Endodermal cell (in vitro differentiated cells): ENCODE measurements at regions not wholly inside any gene's neighbourhood (a gene's known extent, or its start where the extent isn't known, plus 50 kb on each side); places are given as distances from the start of the nearest gene placed in this dataset.

Source experiments
- DNase-seq: peaks from one replicate; pipeline ENCODE4 v3.0.0-alpha.2; 2017
- H3K27ac ChIP-seq: 2 replicates; pipeline ENCODE4 v1.5.1; 2013; ENCODE audit warnings: mild to moderate bottlenecking, low read depth, low read length, moderate library complexity
- H3K27me3 ChIP-seq: 2 replicates; pipeline ENCODE4 v1.6.1; 2013; ENCODE audit warnings: mild to moderate bottlenecking, low read length, moderate library complexity; ENCODE audit not compliant: insufficient read depth, control insufficient read depth, poor library complexity, severe bottlenecking
- H3K36me3 ChIP-seq: 2 replicates; pipeline ENCODE4 v1.7.0; 2013; ENCODE audit warnings: mild to moderate bottlenecking, low read length, moderate library complexity; ENCODE audit not compliant: control insufficient read depth, insufficient read depth
- H3K4me1 ChIP-seq: one replicate; pipeline ENCODE4 v1.7.0; 2013; ENCODE audit warnings: low read length; ENCODE audit not compliant: control insufficient read depth, insufficient read depth
- H3K4me3 ChIP-seq: 2 replicates; pipeline ENCODE4 v1.5.1; 2013; ENCODE audit warnings: mild to moderate bottlenecking, low read length, moderate library complexity
- H3K9ac ChIP-seq: 2 replicates; pipeline ENCODE4 v1.6.1; 2013; ENCODE audit warnings: mild to moderate bottlenecking, low read length, moderate library complexity; ENCODE audit not compliant: poor library complexity, severe bottlenecking; ENCODE audit errors: extremely low read depth
- H3K9me3 ChIP-seq: 2 replicates; pipeline ENCODE4 v1.6.1; 2013; ENCODE audit warnings: mild to moderate bottlenecking, low read length, moderate library complexity; ENCODE audit not compliant: control insufficient read depth
- H3K27ac Mint-ChIP-seq: 2 replicates; pipeline ENCODE4 v1.8.0; 2020; ENCODE audit warnings: mixed read lengths
- H3K27me3 Mint-ChIP-seq: 2 replicates; pipeline ENCODE4 v1.8.0; 2021; ENCODE audit warnings: mild to moderate bottlenecking, mixed read lengths; ENCODE audit not compliant: insufficient read depth
- H3K36me3 Mint-ChIP-seq: 2 replicates; pipeline ENCODE4 v1.8.0; 2020; ENCODE audit warnings: low read depth, mixed read lengths
- H3K4me1 Mint-ChIP-seq: 2 replicates; pipeline ENCODE4 v1.8.0; 2020; ENCODE audit warnings: mixed read lengths
- H3K4me3 Mint-ChIP-seq: 2 replicates; pipeline ENCODE4 v1.8.0; 2020; ENCODE audit warnings: mild to moderate bottlenecking, moderate library complexity, mixed read lengths
- H3K9me3 Mint-ChIP-seq: 2 replicates; pipeline ENCODE4 v1.8.0; 2020; ENCODE audit warnings: mild to moderate bottlenecking, mixed read lengths
- CTCF ChIP-seq: fragments of 200-600 bp; sonication (generic); conservative IDR thresholded peaks from 2 replicates; pipeline ENCODE4 v1.5.0; 2021; ENCODE audit warnings: antibody characterized with exemption, mild to moderate bottlenecking
- WGBS, 2 experiments: methylation state at CpG; one replicate each; pipeline versions ENCODE4 v1.1.5 to v1.1.7; 2013; ENCODE audit warnings: missing lambda C conversion rate in 2 of 2, mixed read lengths in 1 of 2; ENCODE audit not compliant: insufficient coverage in 1 of 2, insufficient read length in 1 of 2; 5-methylcytosine and 5-hydroxymethylcytosine counted together

GRCh38 chr10:84698989-84699388 lies 370.6 kb downstream of the CCSER2 start:
- Histone ChIP-seq H3K4me3 (no peak overlapping the region), H3K27me3 (no peaks in the 10 kb centered on the region), H3K9me3 (no peaks in the 10 kb centered on the region), H3K9ac (no peak overlapping the region), H3K4me1 (no peaks in the 10 kb centered on the region), H3K27ac (no peak overlapping the region), H3K36me3 (no peaks in the 10 kb centered on the region)
- DNase-seq, result no peak
- no peaks in the 10 kb centered on the region for H3K27me3 Mint-ChIP-seq
- H3K9me3 Mint-ChIP-seq, result no peaks in the 10 kb centered on the region
- H3K27ac Mint-ChIP-seq, result no peak overlapping the region
- 90% methylated on average over 1 of the region's 1 CpG; no CpG with 5 or more reads in 1 of the 2 experiments for WGBS, 2 experiments
- no peaks in the 10 kb centered on the region for H3K36me3 Mint-ChIP-seq
- no peak for TF ChIP-seq CTCF
- peaks cover 3% of the 10 kb centered on the region for H3K4me1 Mint-ChIP-seq
- H3K4me3 Mint-ChIP-seq, result no peak overlapping the region

DNA sequence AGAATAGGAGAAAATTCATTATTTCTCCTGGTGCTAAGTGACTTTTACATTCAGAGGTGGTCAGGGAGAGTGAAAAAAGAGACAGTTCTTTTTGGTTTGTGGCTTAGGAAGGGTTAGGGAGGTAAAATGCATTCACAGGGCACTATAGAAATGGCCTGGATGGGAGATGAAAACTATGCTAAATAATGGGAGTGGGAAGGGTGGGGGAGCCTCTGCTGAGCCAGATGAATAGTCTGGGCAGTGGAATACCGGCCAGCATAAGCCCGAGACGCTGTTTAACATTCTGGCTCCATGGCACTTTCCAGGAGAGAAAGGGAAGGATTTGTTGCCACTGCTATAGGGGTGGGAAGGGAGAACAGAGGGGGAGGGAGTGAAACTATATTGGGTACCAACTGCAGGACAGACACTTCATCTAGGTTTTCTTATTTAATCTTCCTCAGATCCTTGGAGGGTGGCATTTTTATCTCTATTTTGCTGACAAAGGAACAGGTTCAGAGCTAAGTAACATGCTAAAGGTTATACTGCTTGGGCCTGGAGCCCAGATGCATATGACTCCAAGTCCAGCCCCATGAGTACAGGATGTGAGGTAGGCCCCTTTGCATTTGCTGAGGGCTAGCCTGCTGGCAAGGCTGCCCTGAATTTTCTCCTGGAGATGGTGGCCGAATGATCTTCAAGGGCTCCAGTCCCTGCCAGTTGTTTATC lies 372.4 kb downstream of the CCSER2 start:
- no peaks in the 10 kb centered on the region for H3K9me3 Mint-ChIP-seq
- H3K4me3 Mint-ChIP-seq, result no peak overlapping the region

DNA sequence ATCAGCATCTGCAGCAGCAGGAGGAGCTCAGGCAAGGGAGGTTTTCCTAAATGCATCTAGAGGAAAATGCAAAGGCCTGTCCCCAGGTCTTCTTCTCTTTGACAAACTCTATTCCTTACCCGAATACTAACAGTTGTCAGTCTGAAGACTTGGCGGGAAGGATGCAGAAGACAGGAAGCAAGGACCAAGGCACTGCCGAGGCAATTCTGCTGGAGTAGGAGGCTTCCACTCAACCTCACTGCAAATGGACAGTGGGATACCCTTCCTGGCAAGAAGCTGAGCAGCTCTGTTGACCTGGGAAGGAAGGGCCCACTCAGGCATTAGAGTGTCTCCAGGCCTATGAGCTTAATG lies 373.0 kb downstream of the CCSER2 start:
- WGBS, 2 experiments, result 78 to 89% methylated on average over 1 to 3 of the region's 3 CpGs
- Mint-ChIP-seq H3K27ac (no peak overlapping the region), H3K36me3 (no peaks in the 10 kb centered on the region), H3K27me3 (no peaks in the 10 kb centered on the region), H3K4me3 (no peak overlapping the region), H3K9me3 (no peaks in the 10 kb centered on the region), H3K4me1 (peaks cover 7% of the 10 kb centered on the region)
- no peaks in the 10 kb centered on the region for H3K9me3 ChIP-seq
- no peak overlapping the region for H3K4me3 ChIP-seq
- H3K36me3 ChIP-seq, result no peaks in the 10 kb centered on the region
- no peaks in the 10 kb centered on the region for H3K4me1 ChIP-seq
- H3K9ac ChIP-seq, result no peak overlapping the region
- TF ChIP-seq CTCF, result no peak
- H3K27ac ChIP-seq, result no peak overlapping the region
- DNase-seq, result no peak
- no peaks in the 10 kb centered on the region for H3K27me3 ChIP-seq

More for the DNA sequence above, 372.4 kb downstream of the CCSER2 start:
- Histone ChIP-seq H3K9me3 (no peaks in the 10 kb centered on the region), H3K9ac (no peak overlapping the region), H3K36me3 (no peaks in the 10 kb centered on the region), H3K27me3 (no peaks in the 10 kb centered on the region), H3K4me3 (no peak overlapping the region), H3K27ac (no peak overlapping the region), H3K4me1 (no peaks in the 10 kb centered on the region)
- no peak overlapping the region for H3K27ac Mint-ChIP-seq
- H3K36me3 Mint-ChIP-seq, result no peaks in the 10 kb centered on the region
- DNase-seq, result no peak
- TF ChIP-seq CTCF, result no peak
- H3K27me3 Mint-ChIP-seq, result no peaks in the 10 kb centered on the region
- peaks cover 7% of the 10 kb centered on the region for H3K4me1 Mint-ChIP-seq
- WGBS, 2 experiments, result 40 to 81% methylated on average over 1 to 4 of the region's 4 CpGs
